Natural killer cell (primary cell): ENCODE measurements at regions not wholly inside any gene's neighbourhood (a gene's known extent, or its start where the extent isn't known, plus 50 kb on each side); places are given as distances from the start of the nearest gene placed in this dataset.

Source experiments
- ATAC-seq, 3 donors: fragments of 150-1000 bp in 2 of 3; fragments of 200-7000 bp in 1 of 3; cut with Tn5 transposase; 1 replicate in 1 of 3; 2 replicates in 2 of 3; pipeline ENCODE4 v1.10.0; 2021; ENCODE audit warnings: mild to moderate bottlenecking in 2 of 3, moderate library complexity in 2 of 3
- DNase-seq, 2 donors: peaks; one replicate each; pipeline versions ENCODE4 v3.0.0 to v3.0.0-alpha.2; 2013 to 2021; ENCODE audit warnings: mixed read lengths in 1 of 2
- H3K27ac ChIP-seq: one replicate; pipeline ENCODE4 v1.5.1; 2013; ENCODE audit warnings: mild to moderate bottlenecking, low read length
- H3K27me3 ChIP-seq: one replicate; pipeline ENCODE4 v1.6.1; 2013; ENCODE audit warnings: low read length; ENCODE audit not compliant: control insufficient read depth, insufficient read depth
- H3K36me3 ChIP-seq: one replicate; pipeline ENCODE4 v1.6.1; 2013; ENCODE audit warnings: low read length; ENCODE audit not compliant: control insufficient read depth, insufficient read depth
- H3K4me1 ChIP-seq: one replicate; pipeline ENCODE4 v1.6.1; 2013; ENCODE audit warnings: low read length; ENCODE audit not compliant: control insufficient read depth, insufficient read depth
- H3K4me3 ChIP-seq: one replicate; pipeline ENCODE4 v1.5.1; 2013; ENCODE audit warnings: low read length
- H3K9me3 ChIP-seq: one replicate; pipeline ENCODE4 v1.6.1; 2013; ENCODE audit warnings: low read length; ENCODE audit not compliant: control insufficient read depth, insufficient read depth
- H3K27ac Mint-ChIP-seq, 2 donors: one replicate each; pipeline ENCODE4 v1.8.0; 2022; ENCODE audit warnings: mild to moderate bottlenecking in 2 of 2, mixed read lengths in 2 of 2, moderate library complexity in 1 of 2
- H3K27me3 Mint-ChIP-seq, 2 donors: one replicate each; pipeline ENCODE4 v1.8.0; 2022; ENCODE audit warnings: low read depth in 2 of 2, mixed read lengths in 2 of 2
- H3K36me3 Mint-ChIP-seq: one replicate; pipeline ENCODE4 v1.8.0; 2022; ENCODE audit warnings: mixed read lengths
- H3K4me1 Mint-ChIP-seq, 2 donors: one replicate each; pipeline ENCODE4 v1.8.0; 2022; ENCODE audit warnings: mixed read lengths in 2 of 2
- H3K4me3 Mint-ChIP-seq: one replicate; pipeline ENCODE4 v1.8.0; 2022; ENCODE audit warnings: mild to moderate bottlenecking, moderate library complexity, mixed read lengths
- H3K9me3 Mint-ChIP-seq, 2 donors: one replicate each; pipeline ENCODE4 v1.8.0; 2022; ENCODE audit warnings: mixed read lengths in 2 of 2
- CTCF ChIP-seq: fragments of 200-600 bp; IDR thresholded peaks from one replicate; pipeline ENCODE4 v1.8.0; 2022; ENCODE audit warnings: antibody characterized with exemption
- whole genome bisulfite sequencing: methylation state at CpG from one replicate; pipeline ENCODE4 v1.1.7; 2013; ENCODE audit warnings: missing lambda C conversion rate; ENCODE audit not compliant: insufficient coverage; 5-methylcytosine and 5-hydroxymethylcytosine counted together
- intact Hi-C: fragments of 100-400 bp; cut with micrococcal nuclease; formaldehyde crosslinking; loops from one replicate; pipeline ENCODE4 v1.14.2; 2022

DNA sequence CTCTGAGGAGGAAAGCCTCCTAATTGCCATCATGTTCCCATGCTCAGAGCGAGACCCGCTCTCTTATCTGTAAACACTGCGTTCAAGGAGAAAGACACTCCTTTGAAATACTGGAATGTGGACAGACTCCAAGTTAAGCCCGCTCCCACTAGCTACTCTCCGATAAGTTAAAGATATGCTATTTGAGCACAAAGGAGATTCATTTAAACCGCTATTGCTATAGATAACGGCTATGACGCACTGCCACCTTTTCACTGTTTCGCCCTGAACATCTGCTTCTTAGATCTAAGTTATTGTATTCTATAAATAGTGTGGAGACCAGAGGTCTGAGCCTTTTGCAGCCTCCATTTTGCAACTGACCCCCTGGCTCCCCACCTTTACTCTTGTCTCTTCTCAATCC lies 82.3 kb downstream of the GPX5 start:
- Mint-ChIP-seq H3K27me3 (peaks cover 31 to 46% of the 10 kb centered on the region in 2 donors), H3K4me3 (no peak overlapping the region), H3K9me3 (peaks cover 0 to 2% of the 10 kb centered on the region in 2 donors), H3K27ac (no peak overlapping the region), H3K36me3 (no peaks in the 10 kb centered on the region), H3K4me1 (no peaks in the 10 kb centered on the region)
- ATAC-seq: no peak
- Histone ChIP-seq H3K27me3 (peaks cover 20% of the 10 kb centered on the region), H3K4me3 (no peak overlapping the region), H3K4me1 (no peaks in the 10 kb centered on the region), H3K9me3 (no peaks in the 10 kb centered on the region), H3K27ac (no peak overlapping the region), H3K36me3 (no peaks in the 10 kb centered on the region)
- TF ChIP-seq CTCF: no peak
- WGBS: 95% methylated on average over 8 of the region's 9 CpGs
- DNase-seq: no peak
- intact Hi-C loops: no loop called here

- Histone ChIP-seq H3K27me3 (peaks cover 20% of the 10 kb centered on the region), H3K9me3 (no peaks in the 10 kb centered on the region), H3K36me3 (no peaks in the 10 kb centered on the region), H3K27ac (no peak overlapping the region), H3K4me1 (no peaks in the 10 kb centered on the region), H3K4me3 (no peak overlapping the region)
- ATAC-seq: no peak
- no peak for DNase-seq
- H3K27me3 Mint-ChIP-seq: peaks cover 39 to 56% of the 10 kb centered on the region in 2 donors
- peaks cover 0 to 2% of the 10 kb centered on the region in 2 donors for H3K9me3 Mint-ChIP-seq
- no peak overlapping the region for H3K27ac Mint-ChIP-seq
- TF ChIP-seq CTCF: no peak
- intact Hi-C loops: no loop called here
- 94% methylated on average over 3 of the region's 3 CpGs for WGBS
- H3K4me1 Mint-ChIP-seq: no peaks in the 10 kb centered on the region
- no peaks in the 10 kb centered on the region for H3K36me3 Mint-ChIP-seq
- no peak overlapping the region for H3K4me3 Mint-ChIP-seq
Observed at GRCh38 chr6:28609672-28610071, 84.0 kb downstream of the GPX5 start.

- 93% methylated on average over 7 of the region's 7 CpGs for whole genome bisulfite sequencing
- peaks cover 35 to 53% of the 10 kb centered on the region in 2 donors for H3K27me3 Mint-ChIP-seq
Observed at GRCh38 chr6:28615616-28615954, 89.9 kb downstream of the GPX5 start.

More at GRCh38 chr6:28615616-28615954, 89.9 kb downstream of the GPX5 start:
- intact Hi-C loops: no loop called here
- Mint-ChIP-seq H3K27ac (no peak overlapping the region), H3K4me3 (no peak overlapping the region), H3K36me3 (peaks cover 5% of the 10 kb centered on the region), H3K4me1 (no peaks in the 10 kb centered on the region), H3K9me3 (peaks cover 2 to 3% of the 10 kb centered on the region in 2 donors)
- no peak for DNase-seq
- no peak overlapping the region for H3K4me3 ChIP-seq
- no peak overlapping the region for H3K27ac ChIP-seq
- H3K27me3 ChIP-seq: peaks cover 2% of the 10 kb centered on the region
- H3K9me3 ChIP-seq: no peaks in the 10 kb centered on the region
- ATAC-seq: no peak
- TF ChIP-seq CTCF: no peak
- no peaks in the 10 kb centered on the region for H3K36me3 ChIP-seq
- no peaks in the 10 kb centered on the region for H3K4me1 ChIP-seq
